ENCODE measurements at regions not wholly inside any gene's neighbourhood (a gene's known extent, or its start where the extent isn't known, plus 50 kb on each side); places are given as distances from the start of the nearest gene placed in this dataset.

DNA sequence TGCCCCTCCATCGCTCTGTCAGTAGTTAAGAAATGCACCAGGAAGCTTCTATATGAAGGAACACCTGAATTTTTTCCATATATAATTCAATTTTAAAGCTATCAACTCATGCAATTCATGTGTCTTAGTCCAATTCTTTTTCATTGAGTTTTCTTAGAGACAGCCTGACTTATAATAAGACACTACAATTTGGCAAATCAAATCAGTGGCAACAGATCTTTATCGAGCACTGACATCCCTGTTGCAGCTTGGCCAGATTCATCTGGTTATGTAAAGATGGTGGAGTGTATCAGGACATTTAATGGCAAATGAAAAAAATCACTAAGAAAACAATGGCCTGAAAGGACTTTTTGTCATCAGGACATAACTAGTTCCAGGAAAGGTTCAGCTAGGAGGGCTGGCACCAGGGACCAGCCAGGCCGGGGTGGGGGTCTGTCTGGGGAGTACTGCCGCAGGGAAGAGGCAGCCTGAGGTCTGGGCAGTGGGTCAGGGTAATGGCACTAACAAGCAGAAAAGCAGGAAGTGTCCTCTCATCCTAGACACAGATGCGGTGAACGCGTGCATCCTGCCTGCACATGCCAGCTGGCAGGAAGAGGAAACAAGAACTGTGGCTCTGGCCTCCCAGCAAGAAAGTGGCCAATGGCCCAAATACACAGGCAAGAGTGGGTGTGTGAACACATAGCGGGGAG, 100.5 kb upstream of the LMNTD1 start:
- intact Hi-C loops (cut with DNase I, micrococcal nuclease): no loop called here
- no peak for ATAC-seq
- no peaks in the 10 kb centered on the region for H3K9me3 ChIP-seq
- no peaks in the 10 kb centered on the region for H3K4me1 ChIP-seq (ENCODE audit: low read depth)
- no peak for DNase-seq
- TF ChIP-seq, protein P1, sequence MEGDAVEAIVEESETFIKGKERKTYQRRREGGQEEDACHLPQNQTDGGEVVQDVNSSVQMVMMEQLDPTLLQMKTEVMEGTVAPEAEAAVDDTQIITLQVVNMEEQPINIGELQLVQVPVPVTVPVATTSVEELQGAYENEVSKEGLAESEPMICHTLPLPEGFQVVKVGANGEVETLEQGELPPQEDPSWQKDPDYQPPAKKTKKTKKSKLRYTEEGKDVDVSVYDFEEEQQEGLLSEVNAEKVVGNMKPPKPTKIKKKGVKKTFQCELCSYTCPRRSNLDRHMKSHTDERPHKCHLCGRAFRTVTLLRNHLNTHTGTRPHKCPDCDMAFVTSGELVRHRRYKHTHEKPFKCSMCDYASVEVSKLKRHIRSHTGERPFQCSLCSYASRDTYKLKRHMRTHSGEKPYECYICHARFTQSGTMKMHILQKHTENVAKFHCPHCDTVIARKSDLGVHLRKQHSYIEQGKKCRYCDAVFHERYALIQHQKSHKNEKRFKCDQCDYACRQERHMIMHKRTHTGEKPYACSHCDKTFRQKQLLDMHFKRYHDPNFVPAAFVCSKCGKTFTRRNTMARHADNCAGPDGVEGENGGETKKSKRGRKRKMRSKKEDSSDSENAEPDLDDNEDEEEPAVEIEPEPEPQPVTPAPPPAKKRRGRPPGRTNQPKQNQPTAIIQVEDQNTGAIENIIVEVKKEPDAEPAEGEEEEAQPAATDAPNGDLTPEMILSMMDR (IDR thresholded peaks at IDR 0.05): no peak
- no peak overlapping the region for H3K4me3 ChIP-seq
- no peaks in the 10 kb centered on the region for H3K36me3 ChIP-seq (ENCODE audit: low read depth)

DNA sequence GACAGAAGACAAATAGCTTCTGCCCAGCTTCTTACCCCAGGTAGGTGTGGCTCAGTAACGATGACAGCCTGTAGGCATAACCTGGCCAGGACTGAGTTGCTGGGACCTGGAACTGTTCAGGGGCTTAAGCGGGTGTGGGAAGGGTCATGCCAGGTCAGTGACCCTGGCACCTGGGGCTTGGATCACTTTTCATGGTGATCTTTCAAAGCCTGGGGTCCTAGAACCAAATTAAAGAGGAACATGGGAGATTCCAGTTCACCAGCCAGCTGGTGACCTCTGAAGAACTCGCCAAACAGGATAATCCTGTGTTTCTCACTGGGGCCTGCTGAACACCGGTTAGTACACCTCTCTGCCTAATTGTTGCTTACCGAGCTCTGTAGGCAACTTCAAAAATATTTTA, 102.6 kb upstream of the LMNTD1 start:
- H3K9me3 ChIP-seq: no peaks in the 10 kb centered on the region
- H3K4me1 ChIP-seq (ENCODE audit: low read depth): no peaks in the 10 kb centered on the region
- ATAC-seq (no peak), DNase-seq (no peak)
- TF ChIP-seq, protein P1 (IDR thresholded peaks at IDR 0.05): no peak
- H3K36me3 ChIP-seq (ENCODE audit: low read depth): no peaks in the 10 kb centered on the region
- intact Hi-C loops (cut with DNase I, micrococcal nuclease): no loop called here
- H3K4me3 ChIP-seq: no peak overlapping the region

DNA sequence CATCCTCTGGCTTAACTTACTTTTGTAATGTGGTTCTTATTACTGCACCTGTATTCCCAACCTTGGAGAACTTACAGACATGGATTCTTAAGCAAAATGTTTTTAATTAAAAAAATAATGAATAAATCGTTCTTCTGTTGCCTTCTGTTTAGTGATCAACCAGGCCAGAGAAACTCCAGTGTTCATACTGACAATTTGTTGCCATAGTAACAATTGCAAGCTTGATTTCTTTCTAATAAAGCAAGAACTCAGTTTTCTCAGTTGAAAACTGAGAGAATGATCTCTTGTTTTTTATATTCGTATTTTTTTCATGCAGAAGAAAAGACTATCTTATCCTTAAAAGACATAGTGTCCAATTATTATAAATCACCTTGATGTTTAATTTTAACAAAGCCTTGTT, 106.5 kb upstream of the LMNTD1 start:
- ATAC-seq (no peak), DNase-seq (no peak)
- Histone ChIP-seq H3K9me3 (no peaks in the 10 kb centered on the region), H3K4me1 (ENCODE audit: low read depth) (no peaks in the 10 kb centered on the region), H3K4me3 (no peak overlapping the region), H3K36me3 (ENCODE audit: low read depth) (no peaks in the 10 kb centered on the region)
- TF ChIP-seq, protein P1 (IDR thresholded peaks at IDR 0.05): no peak
- intact Hi-C loops (cut with DNase I, micrococcal nuclease): no loop called here

DNA sequence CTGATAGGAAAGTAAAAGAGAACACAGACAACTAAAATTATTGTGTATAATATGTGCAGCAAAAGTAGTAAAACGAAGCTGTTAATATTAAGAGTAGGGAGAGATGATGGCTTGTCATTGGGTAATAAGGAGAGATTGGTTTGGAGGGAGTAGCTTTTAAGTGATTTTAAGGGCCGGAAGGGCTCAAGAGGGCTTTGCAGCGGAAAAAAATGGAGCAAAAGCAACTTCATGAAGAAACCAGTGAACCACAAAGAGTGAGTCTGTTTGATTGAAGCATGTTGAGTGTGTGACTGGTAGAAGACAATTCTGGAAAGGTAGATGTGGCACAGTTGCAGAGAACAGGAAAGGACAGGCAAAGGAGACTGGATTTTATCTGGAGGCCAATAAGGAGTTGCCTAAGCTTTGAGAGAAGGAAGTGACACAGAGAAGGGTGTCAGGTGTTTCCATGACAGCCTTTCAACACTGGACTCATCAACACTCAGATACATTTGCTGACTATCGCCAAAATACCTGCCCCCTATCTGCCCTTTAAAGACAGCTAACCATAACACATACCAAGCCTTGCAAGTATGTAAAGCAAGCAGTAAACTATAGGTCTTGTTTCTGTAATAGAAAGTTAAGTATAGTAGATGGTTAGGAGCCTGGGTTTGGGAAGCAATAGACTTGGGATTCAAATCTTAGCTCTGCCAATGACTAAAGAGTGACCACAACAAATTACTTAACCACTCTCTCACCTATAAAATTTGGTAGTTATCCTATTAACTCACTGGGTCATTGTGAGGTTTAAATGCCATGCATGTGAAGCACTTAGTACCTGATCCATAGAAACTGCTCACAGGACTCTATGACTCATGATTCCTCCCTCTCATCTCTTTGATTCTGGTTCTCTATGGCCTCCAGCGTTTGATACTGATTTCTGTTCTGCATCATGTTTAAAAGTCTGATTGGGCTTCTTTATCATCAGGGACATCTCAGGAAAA, 117.3 kb upstream of the LMNTD1 start:
- intact Hi-C loops (cut with DNase I, micrococcal nuclease): no loop called here

DNA sequence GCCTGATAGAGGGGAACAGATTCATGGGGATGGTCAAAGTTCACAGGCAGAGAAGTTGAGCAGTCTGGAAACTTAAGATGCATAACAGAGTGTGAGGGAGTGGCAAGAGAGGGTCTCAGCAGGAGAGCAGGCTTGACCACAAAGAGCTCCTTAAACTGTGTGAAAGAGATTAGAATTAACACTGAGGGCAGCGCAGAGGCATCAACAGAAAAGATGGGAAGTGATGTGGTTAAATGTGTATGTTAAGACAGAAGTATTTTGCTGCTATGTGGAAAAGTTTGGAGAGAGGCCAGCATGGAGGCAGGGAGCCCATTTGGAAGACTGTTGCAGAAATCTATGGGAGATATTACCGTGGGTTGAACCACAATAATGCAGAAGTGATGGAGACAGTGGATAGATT, 122.7 kb upstream of the LMNTD1 start:
- DNase-seq (no peak), ATAC-seq (no peak)
- Histone ChIP-seq H3K4me3 (no peak overlapping the region), H3K4me1 (ENCODE audit: low read depth) (no peaks in the 10 kb centered on the region), H3K36me3 (ENCODE audit: low read depth) (no peaks in the 10 kb centered on the region), H3K9me3 (no peaks in the 10 kb centered on the region)
- TF ChIP-seq, protein P1 (IDR thresholded peaks at IDR 0.05): no peak
- intact Hi-C loops (cut with DNase I, micrococcal nuclease): no loop called here

More for the DNA sequence above, 117.3 kb upstream of the LMNTD1 start:
- H3K4me3 ChIP-seq: no peak overlapping the region
- no peaks in the 10 kb centered on the region for H3K36me3 ChIP-seq (ENCODE audit: low read depth)
- H3K9me3 ChIP-seq: no peaks in the 10 kb centered on the region
- no peaks in the 10 kb centered on the region for H3K4me1 ChIP-seq (ENCODE audit: low read depth)
- ATAC-seq: no peak
- no peak for DNase-seq
- TF ChIP-seq, protein P1 (IDR thresholded peaks at IDR 0.05): no peak

Data from mucosa of descending colon (tissue), 3 donors.